Peyer's patch (tissue), 4 donors: ENCODE measurements at regions not wholly inside any gene's neighbourhood (a gene's known extent, or its start where the extent isn't known, plus 50 kb on each side); places are given as distances from the start of the nearest gene placed in this dataset.

ENCODE experiments used
- DNase-seq, 3 donors: peaks; one replicate each; pipeline ENCODE4 v3.0.0-alpha.2; 2017 to 2019
- H3K27ac ChIP-seq, 4 donors: fragments of 200-600 bp; sonication (generic); one replicate each; pipeline ENCODE4 v1.5.1; 2016 to 2019
- H3K27me3 ChIP-seq, 2 donors: fragments of 200-600 bp; sonication (generic); one replicate each; pipeline ENCODE4 v1.5.1; 2019
- H3K36me3 ChIP-seq, 3 donors: fragments of 200-600 bp; sonication (generic); one replicate each; pipeline ENCODE4 v1.5.1; 2016 to 2019
- H3K4me1 ChIP-seq, 4 donors: fragments of 200-600 bp; sonication (generic); one replicate each; pipeline ENCODE4 v1.5.1; 2016 to 2019
- H3K4me3 ChIP-seq, 4 donors: fragments of 200-600 bp; sonication (generic); 1 replicate in 3 of 4; 2 replicates in 1 of 4; pipeline ENCODE4 v1.5.1; 2016 to 2019; ENCODE audit warnings: mild to moderate bottlenecking in 1 of 4
- H3K9me3 ChIP-seq, 4 donors: fragments of 200-600 bp; sonication (generic); one replicate each; pipeline ENCODE4 v1.5.1; 2016 to 2019; ENCODE audit warnings: mild to moderate bottlenecking in 1 of 4
- POLR2A ChIP-seq, 2 donors: fragments of 450-650 bp; IDR thresholded peaks; one replicate each; pipeline ENCODE4 v1.5.1; 2017; ENCODE audit warnings: antibody characterized with exemption in 2 of 2, mild to moderate bottlenecking in 2 of 2, moderate library complexity in 2 of 2
- TF ChIP-seq, protein P1 (sequence below), 6 experiments: fragments of 450-650 bp in 4 of 6; fragments of 200-600 bp in 2 of 6; sonication (generic) in 1 of 6; IDR thresholded peaks; one replicate each; pipeline ENCODE4 v1.5.1; 2017 to 2019; ENCODE audit warnings: antibody characterized with exemption in 6 of 6, mild to moderate bottlenecking in 3 of 6, moderate library complexity in 1 of 6

GRCh38 chr6:146950351-146950835, 253.8 kb upstream of the STXBP5 start:
- Histone ChIP-seq H3K4me3 (no peak overlapping the region), H3K27ac (peak overlapping the region in 1 of 4 donors; percentile 33), H3K9me3 (no peaks in the 10 kb centered on the region), H3K27me3 (no peaks in the 10 kb centered on the region), H3K4me1 (no peaks in the 10 kb centered on the region), H3K36me3 (no peaks in the 10 kb centered on the region)
- no peak for TF ChIP-seq POLR2A (IDR thresholded peaks at IDR 0.05)
- TF ChIP-seq, protein P1, sequence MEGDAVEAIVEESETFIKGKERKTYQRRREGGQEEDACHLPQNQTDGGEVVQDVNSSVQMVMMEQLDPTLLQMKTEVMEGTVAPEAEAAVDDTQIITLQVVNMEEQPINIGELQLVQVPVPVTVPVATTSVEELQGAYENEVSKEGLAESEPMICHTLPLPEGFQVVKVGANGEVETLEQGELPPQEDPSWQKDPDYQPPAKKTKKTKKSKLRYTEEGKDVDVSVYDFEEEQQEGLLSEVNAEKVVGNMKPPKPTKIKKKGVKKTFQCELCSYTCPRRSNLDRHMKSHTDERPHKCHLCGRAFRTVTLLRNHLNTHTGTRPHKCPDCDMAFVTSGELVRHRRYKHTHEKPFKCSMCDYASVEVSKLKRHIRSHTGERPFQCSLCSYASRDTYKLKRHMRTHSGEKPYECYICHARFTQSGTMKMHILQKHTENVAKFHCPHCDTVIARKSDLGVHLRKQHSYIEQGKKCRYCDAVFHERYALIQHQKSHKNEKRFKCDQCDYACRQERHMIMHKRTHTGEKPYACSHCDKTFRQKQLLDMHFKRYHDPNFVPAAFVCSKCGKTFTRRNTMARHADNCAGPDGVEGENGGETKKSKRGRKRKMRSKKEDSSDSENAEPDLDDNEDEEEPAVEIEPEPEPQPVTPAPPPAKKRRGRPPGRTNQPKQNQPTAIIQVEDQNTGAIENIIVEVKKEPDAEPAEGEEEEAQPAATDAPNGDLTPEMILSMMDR (IDR thresholded peaks at IDR 0.05), result no peak
- peak in 2 of 3 donors; percentile 46 to 50 for DNase-seq

- Histone ChIP-seq H3K27ac (no peak overlapping the region), H3K9me3 (no peaks in the 10 kb centered on the region), H3K4me1 (no peaks in the 10 kb centered on the region), H3K36me3 (no peaks in the 10 kb centered on the region), H3K27me3 (no peaks in the 10 kb centered on the region), H3K4me3 (no peak overlapping the region)
- TF ChIP-seq, protein P1 (IDR thresholded peaks at IDR 0.05), result no peak
- TF ChIP-seq POLR2A (IDR thresholded peaks at IDR 0.05), result no peak
- no peak for DNase-seq
Measured at GRCh38 chr6:146955570-146955969, 248.6 kb upstream of the STXBP5 start.

DNA sequence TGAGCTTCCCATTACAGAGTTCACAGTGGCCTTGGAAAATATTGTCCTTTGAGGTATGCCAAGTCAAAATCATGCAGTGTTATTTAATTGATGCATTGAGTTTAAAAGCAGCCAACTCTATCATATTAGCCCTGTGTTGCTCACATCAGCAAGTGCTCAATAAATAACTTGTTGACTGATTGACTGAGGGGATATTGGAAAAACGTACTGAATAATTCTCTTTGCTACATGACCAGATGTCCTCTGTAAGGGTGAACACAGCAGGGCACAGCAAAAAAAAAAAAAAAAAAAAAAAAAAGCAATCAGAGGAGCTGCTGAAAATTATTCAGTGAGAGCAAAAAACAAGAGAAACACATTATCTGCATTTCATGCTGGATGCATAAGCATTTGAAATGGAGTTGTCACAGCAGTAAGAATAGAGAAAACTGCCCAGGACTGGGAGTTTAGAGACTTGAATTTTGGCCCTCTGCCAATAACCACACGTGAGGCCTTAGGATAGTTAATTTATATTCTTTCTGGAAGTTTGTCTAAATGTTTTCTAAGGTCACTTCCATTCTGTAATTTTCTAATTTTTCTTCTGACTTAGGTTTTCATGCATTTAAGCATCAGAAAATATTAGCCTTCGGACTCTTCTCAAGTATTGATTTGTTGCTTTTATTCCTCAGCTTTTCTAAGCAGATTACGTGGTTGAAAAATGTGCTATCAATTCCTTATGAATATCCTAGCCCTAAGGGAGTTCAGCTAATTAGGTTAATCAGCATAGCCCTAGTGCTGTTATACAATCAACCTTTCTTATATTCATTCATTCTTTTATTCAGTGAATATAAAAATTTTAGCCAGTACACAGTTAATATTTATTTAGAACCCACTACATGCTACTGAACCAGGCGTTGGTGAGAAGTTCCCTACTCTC, 246.8 kb upstream of the STXBP5 start:
- H3K4me1 ChIP-seq, result no peaks in the 10 kb centered on the region
- H3K36me3 ChIP-seq, result no peaks in the 10 kb centered on the region
- TF ChIP-seq, protein P1 (IDR thresholded peaks at IDR 0.05), result no peak
- TF ChIP-seq POLR2A (IDR thresholded peaks at IDR 0.05), result no peak
- no peak for DNase-seq
- no peaks in the 10 kb centered on the region for H3K27me3 ChIP-seq
- H3K9me3 ChIP-seq, result no peaks in the 10 kb centered on the region
- no peak overlapping the region for H3K4me3 ChIP-seq
- no peak overlapping the region for H3K27ac ChIP-seq

GRCh38 chr6:146961831-146962230, 242.4 kb upstream of the STXBP5 start:
- no peaks in the 10 kb centered on the region for H3K27me3 ChIP-seq
- DNase-seq, result no peak
- H3K36me3 ChIP-seq, result no peaks in the 10 kb centered on the region
- no peak overlapping the region for H3K27ac ChIP-seq
- H3K4me3 ChIP-seq, result no peak overlapping the region
- TF ChIP-seq, protein P1 (IDR thresholded peaks at IDR 0.05), result no peak
- no peak for TF ChIP-seq POLR2A (IDR thresholded peaks at IDR 0.05)
- peaks cover 0 to 8% (median 0%) of the 10 kb centered on the region in 4 donors for H3K9me3 ChIP-seq
- H3K4me1 ChIP-seq, result no peaks in the 10 kb centered on the region

DNA sequence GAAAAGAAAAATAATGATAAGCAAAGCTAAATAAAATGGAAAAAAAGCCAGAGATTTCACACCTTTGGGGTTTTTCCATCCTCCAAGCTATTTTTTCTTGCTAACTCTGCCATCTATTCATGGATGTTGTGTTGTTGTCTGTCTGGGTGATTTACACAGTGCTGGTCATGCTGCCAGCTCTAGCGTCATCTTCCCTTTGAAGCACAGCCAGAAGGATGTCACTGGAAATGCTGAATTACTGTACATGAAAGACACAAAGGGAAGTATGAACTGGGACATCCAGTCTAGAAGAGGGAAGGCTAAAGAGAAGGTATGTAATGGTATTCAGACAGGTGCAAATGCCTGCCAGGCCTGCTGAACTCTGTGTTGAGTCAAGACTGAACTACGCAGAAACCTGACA, 241.9 kb upstream of the STXBP5 start:
- DNase-seq, result no peak
- Histone ChIP-seq H3K4me1 (no peaks in the 10 kb centered on the region), H3K36me3 (no peaks in the 10 kb centered on the region), H3K4me3 (no peak overlapping the region), H3K27ac (no peak overlapping the region), H3K27me3 (no peaks in the 10 kb centered on the region), H3K9me3 (peaks cover 0 to 8% (median 0%) of the 10 kb centered on the region in 4 donors)
- no peak for TF ChIP-seq POLR2A (IDR thresholded peaks at IDR 0.05)
- TF ChIP-seq, protein P1 (IDR thresholded peaks at IDR 0.05), result no peak
